GM23338 (cell line): ENCODE measurements at regions not wholly inside any gene's neighbourhood (a gene's known extent, or its start where the extent isn't known, plus 50 kb on each side); places are given as distances from the start of the nearest gene placed in this dataset.

ENCODE experiments used
- ATAC-seq: fragments of 200-7000 bp; cut with Tn5 transposase; 3 replicates; pipeline ENCODE4 v1.9.1; 2020
- DNase-seq: peaks from one replicate; pipeline ENCODE4 v3.0.0-alpha.2; 2015; ENCODE audit warnings: low spot score
- H2AFZ ChIP-seq: fragments of 200-600 bp; sonication (generic); 2 replicates; pipeline ENCODE4 v1.8.0; 2016; ENCODE audit warnings: antibody characterized with exemption, mild to moderate bottlenecking, moderate library complexity
- H3F3A ChIP-seq: fragments of 200-600 bp; sonication (generic); replicated peaks from 2 replicates; pipeline ENCODE4 v1.8.0; 2017; ENCODE audit warnings: antibody characterized with exemption, mixed run types, low read depth
- H3K27ac ChIP-seq: fragments of 200-600 bp; sonication (generic); 2 replicates; pipeline ENCODE4 v1.6.1; 2016; ENCODE audit warnings: low read depth
- H3K27me3 ChIP-seq: fragments of 200-600 bp; sonication (generic); 2 replicates; pipeline ENCODE4 v1.8.0; 2016; ENCODE audit warnings: mild to moderate bottlenecking, mixed run types, moderate library complexity; ENCODE audit not compliant: insufficient read depth
- H3K36me3 ChIP-seq: fragments of 200-600 bp; sonication (generic); 2 replicates; pipeline ENCODE4 v1.8.0; 2016; ENCODE audit warnings: mild to moderate bottlenecking; ENCODE audit not compliant: insufficient read depth
- H3K4me1 ChIP-seq: fragments of 200-600 bp; sonication (generic); 2 replicates; pipeline ENCODE4 v1.8.0; 2016; ENCODE audit warnings: mild to moderate bottlenecking, moderate library complexity; ENCODE audit not compliant: insufficient read depth
- H3K4me2 ChIP-seq: fragments of 200-600 bp; sonication (generic); 2 replicates; pipeline ENCODE4 v1.7.1; 2017; ENCODE audit warnings: mixed run types
- H3K4me3 ChIP-seq: fragments of 200-600 bp; sonication (generic); 2 replicates; pipeline ENCODE4 v1.6.1; 2016; ENCODE audit warnings: mixed run types
- H3K79me2 ChIP-seq: fragments of 200-600 bp; sonication (generic); replicated peaks from 2 replicates; pipeline ENCODE4 v1.8.0; 2017; ENCODE audit warnings: mild to moderate bottlenecking; ENCODE audit not compliant: insufficient read depth
- H3K9me2 ChIP-seq: fragments of 200-600 bp; sonication (generic); 2 replicates; pipeline ENCODE4 v1.8.0; 2017; ENCODE audit not compliant: insufficient read depth
- H4K20me1 ChIP-seq: fragments of 200-600 bp; sonication (generic); replicated peaks from 2 replicates; pipeline ENCODE4 v1.8.0; 2017; ENCODE audit warnings: mild to moderate bottlenecking; ENCODE audit not compliant: insufficient read depth
- H3K27ac Mint-ChIP-seq: 2 replicates; pipeline ENCODE4 v1.8.0; 2020; ENCODE audit warnings: inconsistent platforms, mild to moderate bottlenecking, moderate library complexity, mixed read lengths
- H3K27me3 Mint-ChIP-seq: 3 replicates; pipeline ENCODE4 v1.8.0; 2022; ENCODE audit warnings: low read depth, mild to moderate bottlenecking, moderate library complexity, mixed read lengths, inconsistent platforms; ENCODE audit not compliant: insufficient read depth, poor library complexity
- H3K36me3 Mint-ChIP-seq: 3 replicates; pipeline ENCODE4 v1.8.0; 2021; ENCODE audit warnings: low read depth, mild to moderate bottlenecking, inconsistent platforms, moderate library complexity, mixed read lengths
- H3K4me1 Mint-ChIP-seq: 3 replicates; pipeline ENCODE4 v1.8.0; 2020; ENCODE audit warnings: mild to moderate bottlenecking, inconsistent platforms, mixed read lengths
- H3K4me3 Mint-ChIP-seq: 3 replicates; pipeline ENCODE4 v1.8.0; 2021; ENCODE audit warnings: moderate library complexity, mild to moderate bottlenecking, inconsistent platforms, mixed read lengths
- H3K9me3 Mint-ChIP-seq: 3 replicates; pipeline ENCODE4 v1.8.0; 2020; ENCODE audit warnings: moderate library complexity, mild to moderate bottlenecking, inconsistent platforms, mixed read lengths
- CREB1 ChIP-seq: fragments of 250-450 bp; sonication (Bioruptor Pico); IDR thresholded peaks from 2 replicates; pipeline ENCODE4 v1.5.0; 2020; ENCODE audit warnings: low read depth, mild to moderate bottlenecking, moderate library complexity
- CTCF ChIP-seq, 2 experiments: fragments of 200-600 bp in 1 of 2; sonication (generic) in 1 of 2; conservative IDR thresholded peaks; 2 replicates each; pipeline versions ENCODE4 v1.5.1 to v1.6.1; 2016 to 2017; ENCODE audit warnings: antibody characterized with exemption in 2 of 2, low read depth in 2 of 2, mild to moderate bottlenecking in 2 of 2, moderate library complexity in 1 of 2
- ETS1 ChIP-seq: IDR thresholded peaks from 2 replicates; pipeline ENCODE4 v1.6.1; 2016; ENCODE audit warnings: antibody characterized with exemption
- EZH2 ChIP-seq: fragments of 200-600 bp; sonication (generic); IDR thresholded peaks from one replicate; pipeline ENCODE4 v1.8.0; 2017; ENCODE audit warnings: antibody characterized with exemption, mild to moderate bottlenecking, low read depth; ENCODE audit not compliant: unreplicated experiment
- EZH2phosphoT487 ChIP-seq: fragments of 200-600 bp; sonication (generic); IDR thresholded peaks from one replicate; pipeline ENCODE4 v1.8.1; 2018; ENCODE audit warnings: antibody characterized with exemption; ENCODE audit not compliant: unreplicated experiment
- JUNB ChIP-seq: IDR thresholded peaks from one replicate; pipeline ENCODE4 v1.6.1; 2016; ENCODE audit warnings: antibody characterized with exemption; ENCODE audit not compliant: unreplicated experiment
- NANOG ChIP-seq: IDR thresholded peaks from 2 replicates; pipeline ENCODE4 v1.6.1; 2016; ENCODE audit warnings: antibody characterized with exemption, borderline replicate concordance
- POLR2AphosphoS5 ChIP-seq: IDR thresholded peaks from 2 replicates; pipeline ENCODE4 v1.6.1; 2016; ENCODE audit warnings: antibody characterized with exemption, low read depth
- REST ChIP-seq: IDR thresholded peaks from one replicate; pipeline ENCODE4 v1.6.1; 2018; ENCODE audit warnings: antibody characterized with exemption; ENCODE audit not compliant: unreplicated experiment
- STAT1 ChIP-seq: IDR thresholded peaks from one replicate; pipeline ENCODE4 v1.6.1; 2016; ENCODE audit warnings: antibody characterized with exemption; ENCODE audit not compliant: unreplicated experiment
- ZNF331 ChIP-seq: fragments of 250-450 bp; sonication (Bioruptor Pico); IDR thresholded peaks from 2 replicates; pipeline ENCODE4 v1.5.0; 2020; ENCODE audit warnings: low read depth, mild to moderate bottlenecking, moderate library complexity
- TF ChIP-seq, protein P1 (sequence below): fragments of 250-450 bp; sonication (Bioruptor Pico); IDR thresholded peaks from 2 replicates; pipeline ENCODE4 v1.5.0; 2020; ENCODE audit warnings: mild to moderate bottlenecking, moderate library complexity

DNA sequence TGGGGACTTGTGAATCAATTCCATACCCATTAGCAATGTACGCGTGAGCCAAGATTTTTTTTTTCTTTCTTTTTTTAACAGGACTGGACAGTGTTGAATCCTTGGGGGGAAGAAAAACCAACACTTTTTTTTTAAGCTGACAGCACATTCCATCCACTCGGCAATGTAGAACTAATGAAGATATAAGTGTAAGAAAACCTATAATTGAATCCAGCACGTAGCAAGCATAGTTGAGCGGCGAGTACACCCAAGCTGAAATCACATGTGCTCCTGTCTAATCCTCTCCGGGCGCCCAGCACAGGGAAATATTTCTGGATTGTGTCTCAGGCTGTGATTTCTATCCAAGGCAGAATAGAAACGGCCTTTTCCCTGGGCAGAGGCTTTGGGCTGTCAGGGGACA lies 118.2 kb downstream of the BOD1 start:
- DNase-seq: no peak
- Mint-ChIP-seq H3K27ac (no peak overlapping the region), H3K9me3 (no peaks in the 10 kb centered on the region), H3K36me3 (no peaks in the 10 kb centered on the region), H3K4me1 (peaks cover 11% of the 10 kb centered on the region), H3K27me3 (peaks cover 10% of the 10 kb centered on the region), H3K4me3 (no peak overlapping the region)
- H4K20me1 ChIP-seq: no peaks in the 10 kb centered on the region
- no peak overlapping the region for H3K4me2 ChIP-seq
- H3K27ac ChIP-seq: no peak overlapping the region
- H3K4me1 ChIP-seq: 0 out of 2 replicates have a peak, but pooled peaks cover 2% of the 10 kb centered on the region
- no peaks in the 10 kb centered on the region for H3K36me3 ChIP-seq
- no peaks in the 10 kb centered on the region for H3F3A ChIP-seq
- TF ChIP-seq POLR2AphosphoS5 (no peak), NANOG (no peak), STAT1 (no peak), ZNF331 (no peak), EZH2 (no peak), JUNB (no peak), REST (no peak), CREB1 (CRISPR knock-in tag) (no peak), CTCF (conservative IDR thresholded peaks at IDR 0.05; ENCODE audit: low read depth in 2 of 2) (no peak), ETS1 (no peak), EZH2phosphoT487 (no peak)
- TF ChIP-seq, protein P1, sequence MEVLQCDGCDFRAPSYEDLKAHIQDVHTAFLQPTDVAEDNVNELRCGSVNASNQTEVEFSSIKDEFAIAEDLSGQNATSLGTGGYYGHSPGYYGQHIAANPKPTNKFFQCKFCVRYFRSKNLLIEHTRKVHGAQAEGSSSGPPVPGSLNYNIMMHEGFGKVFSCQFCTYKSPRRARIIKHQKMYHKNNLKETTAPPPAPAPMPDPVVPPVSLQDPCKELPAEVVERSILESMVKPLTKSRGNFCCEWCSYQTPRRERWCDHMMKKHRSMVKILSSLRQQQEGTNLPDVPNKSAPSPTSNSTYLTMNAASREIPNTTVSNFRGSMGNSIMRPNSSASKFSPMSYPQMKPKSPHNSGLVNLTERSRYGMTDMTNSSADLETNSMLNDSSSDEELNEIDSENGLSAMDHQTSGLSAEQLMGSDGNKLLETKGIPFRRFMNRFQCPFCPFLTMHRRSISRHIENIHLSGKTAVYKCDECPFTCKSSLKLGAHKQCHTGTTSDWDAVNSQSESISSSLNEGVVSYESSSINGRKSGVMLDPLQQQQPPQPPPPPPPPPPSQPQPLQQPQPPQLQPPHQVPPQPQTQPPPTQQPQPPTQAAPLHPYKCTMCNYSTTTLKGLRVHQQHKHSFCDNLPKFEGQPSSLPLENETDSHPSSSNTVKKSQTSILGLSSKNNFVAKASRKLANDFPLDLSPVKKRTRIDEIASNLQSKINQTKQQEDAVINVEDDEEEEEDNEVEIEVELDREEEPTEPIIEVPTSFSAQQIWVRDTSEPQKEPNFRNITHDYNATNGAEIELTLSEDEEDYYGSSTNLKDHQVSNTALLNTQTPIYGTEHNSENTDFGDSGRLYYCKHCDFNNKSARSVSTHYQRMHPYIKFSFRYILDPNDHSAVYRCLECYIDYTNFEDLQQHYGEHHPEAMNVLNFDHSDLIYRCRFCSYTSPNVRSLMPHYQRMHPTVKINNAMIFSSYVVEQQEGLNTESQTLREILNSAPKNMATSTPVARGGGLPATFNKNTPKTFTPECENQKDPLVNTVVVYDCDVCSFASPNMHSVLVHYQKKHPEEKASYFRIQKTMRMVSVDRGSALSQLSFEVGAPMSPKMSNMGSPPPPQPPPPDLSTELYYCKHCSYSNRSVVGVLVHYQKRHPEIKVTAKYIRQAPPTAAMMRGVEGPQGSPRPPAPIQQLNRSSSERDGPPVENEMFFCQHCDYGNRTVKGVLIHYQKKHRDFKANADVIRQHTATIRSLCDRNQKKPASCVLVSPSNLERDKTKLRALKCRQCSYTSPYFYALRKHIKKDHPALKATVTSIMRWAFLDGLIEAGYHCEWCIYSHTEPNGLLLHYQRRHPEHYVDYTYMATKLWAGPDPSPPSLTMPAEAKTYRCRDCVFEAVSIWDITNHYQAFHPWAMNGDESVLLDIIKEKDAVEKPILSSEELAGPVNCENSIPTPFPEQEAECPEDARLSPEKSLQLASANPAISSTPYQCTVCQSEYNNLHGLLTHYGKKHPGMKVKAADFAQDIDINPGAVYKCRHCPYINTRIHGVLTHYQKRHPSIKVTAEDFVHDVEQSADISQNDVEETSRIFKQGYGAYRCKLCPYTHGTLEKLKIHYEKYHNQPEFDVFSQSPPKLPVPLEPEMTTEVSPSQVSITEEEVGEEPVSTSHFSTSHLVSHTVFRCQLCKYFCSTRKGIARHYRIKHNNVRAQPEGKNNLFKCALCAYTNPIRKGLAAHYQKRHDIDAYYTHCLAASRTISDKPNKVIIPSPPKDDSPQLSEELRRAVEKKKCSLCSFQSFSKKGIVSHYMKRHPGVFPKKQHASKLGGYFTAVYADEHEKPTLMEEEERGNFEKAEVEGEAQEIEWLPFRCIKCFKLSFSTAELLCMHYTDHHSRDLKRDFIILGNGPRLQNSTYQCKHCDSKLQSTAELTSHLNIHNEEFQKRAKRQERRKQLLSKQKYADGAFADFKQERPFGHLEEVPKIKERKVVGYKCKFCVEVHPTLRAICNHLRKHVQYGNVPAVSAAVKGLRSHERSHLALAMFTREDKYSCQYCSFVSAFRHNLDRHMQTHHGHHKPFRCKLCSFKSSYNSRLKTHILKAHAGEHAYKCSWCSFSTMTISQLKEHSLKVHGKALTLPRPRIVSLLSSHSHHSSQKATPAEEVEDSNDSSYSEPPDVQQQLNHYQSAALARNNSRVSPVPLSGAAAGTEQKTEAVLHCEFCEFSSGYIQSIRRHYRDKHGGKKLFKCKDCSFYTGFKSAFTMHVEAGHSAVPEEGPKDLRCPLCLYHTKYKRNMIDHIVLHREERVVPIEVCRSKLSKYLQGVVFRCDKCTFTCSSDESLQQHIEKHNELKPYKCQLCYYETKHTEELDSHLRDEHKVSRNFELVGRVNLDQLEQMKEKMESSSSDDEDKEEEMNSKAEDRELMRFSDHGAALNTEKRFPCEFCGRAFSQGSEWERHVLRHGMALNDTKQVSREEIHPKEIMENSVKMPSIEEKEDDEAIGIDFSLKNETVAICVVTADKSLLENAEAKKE (CRISPR knock-in tag): no peak
- no peaks in the 10 kb centered on the region for H3K27me3 ChIP-seq
- no peak for ATAC-seq
- H2AFZ ChIP-seq: peak overlapping the region; percentile 91; the same call in 1 of the 2 replicates
- no peaks in the 10 kb centered on the region for H3K79me2 ChIP-seq
- no peak overlapping the region for H3K4me3 ChIP-seq
- peaks cover 5% of the 10 kb centered on the region; the same call in 1 of the 2 replicates for H3K9me2 ChIP-seq
